OCI-LY7 (cell line): ENCODE measurements at regions not wholly inside any gene's neighbourhood (a gene's known extent, or its start where the extent isn't known, plus 50 kb on each side); places are given as distances from the start of the nearest gene placed in this dataset.

Experiments
- BruUV-seq: library from RNA; stranded (reverse); fragments of 400-500 nt; replicated peaks from 2 replicates; lab custom pipeline; 2021; lab: Mats Ljungman, UMichigan
- CTCF ChIA-PET: fragments of 300-600 bp; sonication (Branson Sonifier 250); formaldehyde crosslinking; loops from one replicate; lab custom pipeline; 2022; ENCODE audit warnings: antibody characterized with exemption; ENCODE audit not compliant: unreplicated experiment; lab: Charles Lee
- POLR2A ChIA-PET: fragments of 300-600 bp; sonication (Branson Sonifier 250); formaldehyde crosslinking; loops from one replicate; lab custom pipeline; 2022; ENCODE audit warnings: antibody characterized with exemption; lab: Charles Lee
- DNase-seq: peaks from one replicate; pipeline ENCODE4 v3.0.0-alpha.2; 2015; ENCODE audit warnings: low spot score
- H2AFZ ChIP-seq: fragments of 200-600 bp; sonication (generic), shearing (Covaris generic); 2 replicates; pipeline ENCODE4 v1.6.1; 2014; ENCODE audit warnings: mild to moderate bottlenecking, antibody characterized with exemption, low read length, moderate library complexity
- H3K27ac ChIP-seq: fragments of 200-600 bp; sonication (generic); 2 replicates; pipeline ENCODE4 v1.5.1; 2014; ENCODE audit warnings: mixed run types, low read depth, mild to moderate bottlenecking, moderate library complexity, low read length, inconsistent platforms; ENCODE audit not compliant: poor library complexity, severe bottlenecking
- H3K36me3 ChIP-seq: fragments of 200-600 bp; sonication (generic); 2 replicates; pipeline ENCODE4 v1.6.1; 2014; ENCODE audit warnings: mild to moderate bottlenecking, antibody characterized with exemption, low read length, moderate library complexity, mixed read lengths; ENCODE audit not compliant: insufficient read depth
- H3K4me1 ChIP-seq: fragments of 200-600 bp; sonication (generic); 2 replicates; pipeline ENCODE4 v1.5.1; 2014; ENCODE audit warnings: mild to moderate bottlenecking, low read length; ENCODE audit not compliant: insufficient read depth, poor library complexity, severe bottlenecking
- H3K4me2 ChIP-seq: fragments of 200-600 bp; sonication (generic); 2 replicates; pipeline ENCODE4 v1.6.1; 2014; ENCODE audit warnings: mild to moderate bottlenecking, low read length
- H3K4me3 ChIP-seq: fragments of 200-600 bp; sonication (generic); 2 replicates; pipeline ENCODE4 v1.5.1; 2014; ENCODE audit warnings: mild to moderate bottlenecking, low read depth, low read length; ENCODE audit not compliant: poor library complexity, severe bottlenecking
- H3K79me2 ChIP-seq: fragments of 200-600 bp; sonication (generic); 2 replicates; pipeline ENCODE4 v1.6.1; 2016; ENCODE audit warnings: low read depth, mild to moderate bottlenecking, low read length, moderate library complexity, mixed read lengths; ENCODE audit not compliant: insufficient read depth
- H3K9me2 ChIP-seq: fragments of 200-600 bp; sonication (generic); 2 replicates; pipeline ENCODE4 v1.6.1; 2016; ENCODE audit warnings: mild to moderate bottlenecking, low read length, mixed read lengths; ENCODE audit not compliant: insufficient read depth
- H3K9me3 ChIP-seq: fragments of 200-600 bp; sonication (generic); 2 replicates; pipeline ENCODE4 v1.6.1; 2014; ENCODE audit warnings: mild to moderate bottlenecking, mixed run types, low read length, mixed read lengths
- H4K20me1 ChIP-seq: fragments of 200-600 bp; sonication (generic); 2 replicates; pipeline ENCODE4 v1.6.1; 2014; ENCODE audit warnings: mild to moderate bottlenecking, antibody characterized with exemption, low read length, moderate library complexity, mixed read lengths; ENCODE audit not compliant: insufficient read depth
- EZH2phosphoT487 ChIP-seq: fragments of 200-600 bp; sonication (generic); IDR thresholded peaks from 2 replicates; pipeline ENCODE4 v1.6.1; 2018; ENCODE audit warnings: low read depth, borderline replicate concordance, mild to moderate bottlenecking, mixed run types, antibody characterized with exemption, low read length, moderate library complexity, mixed read lengths
- intact Hi-C: fragments of 100-400 bp; cut with micrococcal nuclease; formaldehyde crosslinking; loops from one replicate; pipeline ENCODE4 v1.10.0; 2022; ENCODE audit not compliant: unreplicated experiment
- TF ChIP-seq, protein P1 (sequence below): fragments of 200-600 bp; sonication (generic); conservative IDR thresholded peaks from 2 replicates; pipeline ENCODE4 v1.5.1; 2014; ENCODE audit warnings: mild to moderate bottlenecking, antibody characterized with exemption, low read length, moderate library complexity, mixed read lengths

DNA sequence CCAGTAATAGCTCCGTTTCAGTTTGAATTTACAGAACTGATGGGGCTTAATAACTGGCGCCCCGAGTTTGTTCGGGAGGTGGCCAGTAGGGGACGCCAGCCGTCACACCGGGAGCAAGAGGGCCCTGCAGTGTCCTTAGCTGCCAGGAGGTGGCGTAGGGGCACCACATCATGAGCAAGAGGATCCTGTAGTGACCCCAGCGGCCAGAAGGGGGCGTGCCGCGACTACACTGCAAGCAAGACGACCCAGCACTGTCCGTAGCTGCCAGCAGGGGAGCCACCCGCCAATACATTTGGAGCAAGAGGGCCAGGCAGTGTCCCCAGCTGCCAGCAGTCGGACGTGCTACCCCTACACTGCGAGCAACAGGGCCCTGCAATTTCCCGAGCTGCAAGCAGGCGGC lies 663.7 kb upstream of the B3GAT1 start:
- TF ChIP-seq, protein P1, sequence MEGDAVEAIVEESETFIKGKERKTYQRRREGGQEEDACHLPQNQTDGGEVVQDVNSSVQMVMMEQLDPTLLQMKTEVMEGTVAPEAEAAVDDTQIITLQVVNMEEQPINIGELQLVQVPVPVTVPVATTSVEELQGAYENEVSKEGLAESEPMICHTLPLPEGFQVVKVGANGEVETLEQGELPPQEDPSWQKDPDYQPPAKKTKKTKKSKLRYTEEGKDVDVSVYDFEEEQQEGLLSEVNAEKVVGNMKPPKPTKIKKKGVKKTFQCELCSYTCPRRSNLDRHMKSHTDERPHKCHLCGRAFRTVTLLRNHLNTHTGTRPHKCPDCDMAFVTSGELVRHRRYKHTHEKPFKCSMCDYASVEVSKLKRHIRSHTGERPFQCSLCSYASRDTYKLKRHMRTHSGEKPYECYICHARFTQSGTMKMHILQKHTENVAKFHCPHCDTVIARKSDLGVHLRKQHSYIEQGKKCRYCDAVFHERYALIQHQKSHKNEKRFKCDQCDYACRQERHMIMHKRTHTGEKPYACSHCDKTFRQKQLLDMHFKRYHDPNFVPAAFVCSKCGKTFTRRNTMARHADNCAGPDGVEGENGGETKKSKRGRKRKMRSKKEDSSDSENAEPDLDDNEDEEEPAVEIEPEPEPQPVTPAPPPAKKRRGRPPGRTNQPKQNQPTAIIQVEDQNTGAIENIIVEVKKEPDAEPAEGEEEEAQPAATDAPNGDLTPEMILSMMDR: peak; percentile 70
- TF ChIP-seq EZH2phosphoT487: no peak
- CTCF ChIA-PET: no interaction called here
- peak; percentile 19 for DNase-seq
- H3K9me3 ChIP-seq: 0 out of 2 replicates have a peak, but pooled peaks cover 5% of the 10 kb centered on the region
- H4K20me1 ChIP-seq: no peaks in the 10 kb centered on the region
- H3K9me2 ChIP-seq: no peaks in the 10 kb centered on the region
- H3K4me3 ChIP-seq: no peak overlapping the region
- H3K27ac ChIP-seq: no peak overlapping the region
- H3K79me2 ChIP-seq: no peaks in the 10 kb centered on the region
- H3K36me3 ChIP-seq: no peaks in the 10 kb centered on the region
- intact Hi-C loops: no loop called here
- no peak overlapping the region for H3K4me2 ChIP-seq
- no TSS peak for BruUV-seq
- POLR2A ChIA-PET: no interaction called here
- H2AFZ ChIP-seq: no peak overlapping the region
- no peaks in the 10 kb centered on the region for H3K4me1 ChIP-seq

DNA sequence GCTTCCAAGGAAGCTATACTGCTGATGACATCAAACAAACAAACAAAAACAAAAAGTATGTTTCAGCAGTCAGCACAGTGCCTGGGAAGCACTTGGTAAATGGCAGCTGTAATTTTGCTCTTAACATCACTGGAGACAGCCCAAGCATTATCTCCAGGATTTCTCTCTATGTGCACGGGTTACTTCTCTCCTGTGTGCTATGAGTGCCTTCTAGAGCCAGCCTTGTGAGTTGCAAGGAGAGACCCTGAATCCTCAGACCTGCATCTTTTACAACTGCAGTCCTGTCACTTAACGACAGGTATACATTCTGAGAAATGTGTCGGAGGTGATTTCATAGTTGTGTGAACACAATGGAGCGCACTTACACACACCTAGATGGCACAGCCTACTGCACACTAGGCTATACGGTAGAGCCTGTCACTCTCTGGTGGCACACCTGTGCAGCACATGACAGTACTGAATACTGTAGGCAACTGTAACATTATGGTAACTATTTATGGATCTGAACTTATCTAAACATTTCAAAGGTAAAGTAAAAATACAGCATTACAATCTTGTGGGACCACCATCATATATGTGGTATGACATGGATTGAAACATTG lies 662.5 kb upstream of the B3GAT1 start:
- TF ChIP-seq, protein P1: no peak
- TF ChIP-seq EZH2phosphoT487: no peak
- no peak overlapping the region for H2AFZ ChIP-seq
- intact Hi-C loops: no loop called here
- H3K4me3 ChIP-seq: no peak overlapping the region
- no peaks in the 10 kb centered on the region for H3K36me3 ChIP-seq
- no peak overlapping the region for H3K4me2 ChIP-seq
- ChIA-PET POLR2A (no interaction called here), CTCF (no interaction called here)
- H3K9me2 ChIP-seq: no peaks in the 10 kb centered on the region
- no peak for DNase-seq
- BruUV-seq: no TSS peak
- no peaks in the 10 kb centered on the region for H3K79me2 ChIP-seq
- no peaks in the 10 kb centered on the region for H3K4me1 ChIP-seq
- no peak overlapping the region for H3K27ac ChIP-seq
- H3K9me3 ChIP-seq: 0 out of 2 replicates have a peak, but pooled peaks cover 5% of the 10 kb centered on the region
- H4K20me1 ChIP-seq: no peaks in the 10 kb centered on the region

DNA sequence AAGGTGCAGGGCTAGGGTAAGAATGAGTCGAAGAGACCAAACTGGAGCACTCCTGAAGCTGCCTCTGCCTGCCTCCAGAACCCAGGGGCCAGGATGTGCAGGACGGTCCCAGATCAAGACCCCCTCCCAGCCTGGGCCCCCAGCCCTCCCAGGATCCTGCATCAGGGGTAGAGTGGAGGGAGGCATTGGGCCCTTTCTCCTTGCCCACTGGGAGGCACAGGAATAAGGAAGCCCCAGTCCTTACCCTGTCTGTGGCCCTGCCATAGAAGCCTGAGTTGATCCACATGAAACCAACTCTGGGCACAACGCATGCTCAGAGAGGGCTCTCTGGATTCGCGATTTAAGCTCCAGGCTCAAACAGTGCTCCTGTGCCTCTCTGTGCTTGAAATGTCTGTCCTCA lies 661.8 kb upstream of the B3GAT1 start:
- H3K27ac ChIP-seq: no peak overlapping the region
- H3K4me1 ChIP-seq: no peaks in the 10 kb centered on the region
- H3K79me2 ChIP-seq: no peaks in the 10 kb centered on the region
- TF ChIP-seq, protein P1: no peak
- no peak for TF ChIP-seq EZH2phosphoT487
- no peaks in the 10 kb centered on the region for H3K9me2 ChIP-seq
- intact Hi-C loops: no loop called here
- H3K4me2 ChIP-seq: no peak overlapping the region
- no peak for DNase-seq
- POLR2A ChIA-PET: no interaction called here
- H4K20me1 ChIP-seq: no peaks in the 10 kb centered on the region
- H2AFZ ChIP-seq: no peak overlapping the region
- no TSS peak for BruUV-seq
- H3K9me3 ChIP-seq: 0 out of 2 replicates have a peak, but pooled peaks cover 5% of the 10 kb centered on the region
- no peak overlapping the region for H3K4me3 ChIP-seq
- CTCF ChIA-PET: no interaction called here
- H3K36me3 ChIP-seq: no peaks in the 10 kb centered on the region
